CD4-positive, CD25-positive, alpha-beta regulatory T cell (primary cell): ENCODE measurements at regions not wholly inside any gene's neighbourhood (a gene's known extent, or its start where the extent isn't known, plus 50 kb on each side); places are given as distances from the start of the nearest gene placed in this dataset.

ENCODE experiments used
- ATAC-seq, 2 donors: fragments of 150-1000 bp; cut with Tn5 transposase; one replicate each; pipeline ENCODE4 v1.10.0; 2021; ENCODE audit warnings: low read depth in 2 of 2, moderate number of reproducible peaks in 2 of 2, moderate library complexity in 1 of 2
- DNase-seq, 3 donors: peaks; one replicate each; pipeline versions ENCODE4 v3.0.0 to v3.0.0-alpha.2; 2012 to 2022; ENCODE audit warnings: mixed read lengths in 1 of 3
- H3K27ac ChIP-seq: one replicate; pipeline ENCODE4 v1.7.0; 2013; ENCODE audit warnings: mild to moderate bottlenecking, low read length; ENCODE audit not compliant: insufficient read depth, poor library complexity, severe bottlenecking
- H3K27me3 ChIP-seq: one replicate; pipeline ENCODE4 v1.7.0; 2013; ENCODE audit warnings: low read length; ENCODE audit not compliant: control insufficient read depth, insufficient read depth
- H3K36me3 ChIP-seq: one replicate; pipeline ENCODE4 v1.7.0; 2013; ENCODE audit warnings: mild to moderate bottlenecking, low read length, moderate library complexity; ENCODE audit not compliant: control insufficient read depth, insufficient read depth
- H3K4me1 ChIP-seq: 2 replicates; pipeline ENCODE4 v1.7.0; 2013; ENCODE audit warnings: mild to moderate bottlenecking, low read length; ENCODE audit not compliant: insufficient read depth, control insufficient read depth, poor library complexity, severe bottlenecking
- H3K4me3 ChIP-seq: one replicate; pipeline ENCODE4 v1.7.0; 2013; ENCODE audit warnings: low read depth, mild to moderate bottlenecking, low read length, moderate library complexity
- H3K9me3 ChIP-seq, 2 experiments: 1 replicate in 1 of 2; 2 replicates in 1 of 2; pipeline ENCODE4 v1.7.0; 2013; ENCODE audit warnings: low read length in 2 of 2, mild to moderate bottlenecking in 1 of 2, moderate library complexity in 1 of 2; ENCODE audit not compliant: control insufficient read depth in 2 of 2
- H3K27ac Mint-ChIP-seq, 3 donors: one replicate each; pipeline ENCODE4 v1.8.0; 2020 to 2022; ENCODE audit warnings: mild to moderate bottlenecking in 3 of 3, mixed read lengths in 3 of 3, moderate library complexity in 2 of 3
- H3K27me3 Mint-ChIP-seq: one replicate; pipeline ENCODE4 v1.8.0; 2022; ENCODE audit warnings: mild to moderate bottlenecking, mixed read lengths
- H3K36me3 Mint-ChIP-seq: one replicate; pipeline ENCODE4 v1.8.0; 2020; ENCODE audit warnings: mixed read lengths
- H3K4me1 Mint-ChIP-seq, 4 donors: one replicate each; pipeline ENCODE4 v1.8.0; 2020 to 2022; ENCODE audit warnings: mixed read lengths in 4 of 4, mild to moderate bottlenecking in 1 of 4
- H3K4me3 Mint-ChIP-seq, 4 donors: one replicate each; pipeline ENCODE4 v1.8.0; 2020 to 2022; ENCODE audit warnings: mild to moderate bottlenecking in 4 of 4, mixed read lengths in 4 of 4, moderate library complexity in 3 of 4
- H3K9me3 Mint-ChIP-seq, 7 donors: one replicate each; pipeline ENCODE4 v1.8.0; 2020 to 2022; ENCODE audit warnings: mixed read lengths in 7 of 7, mild to moderate bottlenecking in 3 of 7, moderate library complexity in 2 of 7

DNA sequence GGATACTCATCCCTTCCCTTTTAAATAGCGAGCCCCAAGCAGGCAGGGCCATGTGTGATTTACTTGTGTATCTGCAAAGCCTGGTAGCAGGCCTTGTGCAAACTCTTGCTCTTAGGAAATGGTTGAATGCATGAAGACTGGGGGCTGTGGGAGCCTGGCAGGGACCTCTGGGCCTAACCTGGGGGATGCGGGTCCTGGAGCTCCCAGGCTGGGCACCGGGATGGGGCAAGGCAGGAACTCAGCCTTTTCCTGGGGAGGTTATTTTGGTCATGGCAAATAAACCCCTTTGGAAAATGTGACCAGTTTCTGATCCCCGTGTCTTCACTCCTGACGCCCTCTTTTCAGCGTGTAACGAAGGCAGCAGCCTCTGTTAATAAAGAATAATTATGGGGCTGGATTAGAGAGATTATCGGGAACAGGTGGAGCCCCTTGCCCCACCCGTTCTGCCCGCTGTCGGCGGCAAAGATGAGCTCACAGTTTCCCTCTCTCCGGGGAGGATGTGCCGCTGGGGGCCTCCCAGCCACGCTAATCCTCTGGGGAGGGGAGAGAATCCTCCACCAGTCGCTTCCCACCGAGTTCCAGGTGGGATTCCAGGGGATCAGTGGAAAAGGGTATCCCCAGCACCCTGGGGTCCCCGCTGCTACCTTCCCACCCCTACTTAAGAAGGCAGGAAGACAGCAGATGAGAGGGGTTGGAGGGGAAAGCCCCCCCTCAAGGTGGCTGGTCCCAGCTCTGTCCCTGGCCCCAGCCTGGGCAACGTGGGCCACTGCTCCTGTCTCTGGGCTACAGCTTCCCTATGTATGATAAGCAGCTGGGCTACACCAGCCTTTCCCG lies 69.7 kb upstream of the WNT4 start:
- Histone ChIP-seq H3K27me3 (no peaks in the 10 kb centered on the region), H3K36me3 (no peaks in the 10 kb centered on the region), H3K9me3 (no peaks in the 10 kb centered on the region), H3K4me1 (no peaks in the 10 kb centered on the region), H3K4me3 (no peak overlapping the region), H3K27ac (no peak overlapping the region)
- ATAC-seq, result no peak
- no peak for DNase-seq
- Mint-ChIP-seq H3K36me3 (no peaks in the 10 kb centered on the region), H3K27me3 (peaks cover 72% of the 10 kb centered on the region), H3K9me3 (peaks cover 0 to 2% (median 0%) of the 10 kb centered on the region in 7 donors), H3K4me1 (peaks cover 0 to 2% (median 0%) of the 10 kb centered on the region in 4 donors), H3K27ac (no peak overlapping the region), H3K4me3 (no peak overlapping the region)

DNA sequence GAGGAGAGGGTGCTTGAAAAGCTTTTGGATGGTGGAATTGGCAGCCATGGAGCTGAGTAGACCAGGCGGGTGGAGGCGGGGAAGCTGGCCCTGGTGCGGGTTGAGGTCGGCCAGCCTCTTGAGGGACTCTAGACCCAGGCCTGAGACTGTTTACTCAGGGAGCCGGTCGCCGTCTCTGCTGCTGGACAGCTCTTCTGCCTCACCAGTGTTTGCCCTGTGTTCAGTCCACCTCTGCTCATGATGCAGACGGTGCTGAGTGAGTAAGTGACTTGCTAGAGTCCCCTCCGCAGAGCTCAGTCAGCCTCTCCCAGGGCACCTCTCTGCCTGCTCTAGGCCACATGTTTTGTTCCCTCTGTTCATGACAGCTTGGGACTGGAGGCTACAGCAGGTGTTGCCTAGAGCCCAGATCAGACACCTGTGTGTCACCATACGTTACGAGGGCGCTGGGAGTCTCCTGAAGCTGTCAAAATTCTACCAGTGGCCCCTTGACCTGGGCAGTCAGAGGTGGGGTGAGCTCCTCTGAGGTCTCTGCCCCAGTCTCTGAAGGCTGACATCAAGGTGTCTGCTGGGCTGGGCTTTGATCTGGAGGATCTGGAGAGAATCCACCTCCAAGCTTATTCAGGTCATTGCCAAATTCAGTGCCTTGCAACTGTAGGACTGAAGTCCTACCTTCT lies 73.5 kb upstream of the WNT4 start:
- DNase-seq (no peak), ATAC-seq (no peak)
- Mint-ChIP-seq H3K27ac (no peak overlapping the region), H3K4me3 (no peak overlapping the region), H3K4me1 (no peaks in the 10 kb centered on the region), H3K27me3 (peaks cover 44% of the 10 kb centered on the region), H3K9me3 (no peaks in the 10 kb centered on the region), H3K36me3 (no peaks in the 10 kb centered on the region)
- no peaks in the 10 kb centered on the region for H3K9me3 ChIP-seq
- H3K4me1 ChIP-seq, result no peaks in the 10 kb centered on the region
- no peaks in the 10 kb centered on the region for H3K36me3 ChIP-seq
- no peak overlapping the region for H3K27ac ChIP-seq
- no peaks in the 10 kb centered on the region for H3K27me3 ChIP-seq
- H3K4me3 ChIP-seq, result no peak overlapping the region

DNA sequence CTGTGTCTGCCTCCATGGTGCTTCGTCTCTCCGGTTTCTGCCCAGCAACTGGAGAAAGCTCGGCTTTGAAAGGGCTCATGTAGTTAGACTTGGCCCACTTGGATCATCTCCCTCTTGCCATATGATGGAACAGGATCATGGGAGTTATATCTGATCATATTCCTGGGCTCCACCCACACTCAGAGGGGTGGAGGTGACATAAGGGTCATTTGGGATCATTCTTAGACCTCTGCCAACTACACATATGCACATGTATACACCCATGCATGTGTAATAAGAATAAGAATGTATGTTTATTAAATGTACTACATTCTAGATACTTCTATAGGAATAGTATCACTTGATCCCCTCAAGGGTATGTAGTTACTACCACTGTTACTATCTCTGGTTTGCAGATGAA lies 74.1 kb upstream of the WNT4 start:
- Histone ChIP-seq H3K9me3 (no peaks in the 10 kb centered on the region), H3K27me3 (no peaks in the 10 kb centered on the region), H3K4me1 (no peaks in the 10 kb centered on the region), H3K27ac (no peak overlapping the region), H3K36me3 (no peaks in the 10 kb centered on the region), H3K4me3 (no peak overlapping the region)
- DNase-seq (no peak), ATAC-seq (no peak)
- Mint-ChIP-seq H3K9me3 (no peaks in the 10 kb centered on the region), H3K4me1 (no peaks in the 10 kb centered on the region), H3K27ac (no peak overlapping the region), H3K4me3 (no peak overlapping the region), H3K36me3 (no peaks in the 10 kb centered on the region), H3K27me3 (peaks cover 38% of the 10 kb centered on the region)

DNA sequence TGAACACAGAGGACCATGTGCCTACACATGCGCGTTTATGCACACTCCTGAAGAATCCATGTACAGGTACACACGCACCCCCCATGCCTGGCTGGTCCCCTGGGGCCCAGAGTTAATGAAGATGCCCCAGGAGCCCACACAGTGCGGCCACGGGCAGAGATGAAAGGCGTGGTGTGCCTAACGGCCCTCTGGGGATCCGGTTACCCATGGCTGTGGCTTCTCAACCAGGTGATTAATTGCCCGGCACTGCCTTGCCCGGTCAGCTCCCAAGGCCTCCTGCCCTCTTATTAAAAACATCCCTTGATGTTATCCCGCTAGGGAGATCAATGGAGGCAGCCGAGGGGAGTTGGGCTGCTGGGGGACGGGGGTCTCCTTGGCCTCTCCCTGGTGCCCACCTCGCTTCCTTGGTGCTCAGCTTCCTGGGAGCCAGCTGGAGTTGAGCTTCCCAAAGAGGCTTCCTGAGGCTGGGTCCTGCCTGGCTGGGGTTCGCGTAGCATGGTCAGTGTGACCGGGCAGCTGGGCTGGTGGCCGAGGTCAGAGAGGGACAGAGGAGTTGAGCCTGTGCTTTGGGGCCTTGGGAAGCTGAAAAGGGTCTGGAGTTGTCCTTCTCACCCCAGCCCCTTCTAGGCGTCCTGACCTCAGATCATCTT lies 75.0 kb upstream of the WNT4 start:
- peak overlapping the region in 1 of 3 donors; percentile 9 for H3K27ac Mint-ChIP-seq
- Histone ChIP-seq H3K4me1 (no peaks in the 10 kb centered on the region), H3K27ac (no peak overlapping the region), H3K27me3 (no peaks in the 10 kb centered on the region), H3K36me3 (no peaks in the 10 kb centered on the region), H3K4me3 (no peak overlapping the region), H3K9me3 (no peaks in the 10 kb centered on the region)
- no peak for ATAC-seq
- H3K27me3 Mint-ChIP-seq, result peaks cover 30% of the 10 kb centered on the region
- H3K4me3 Mint-ChIP-seq, result no peak overlapping the region
- no peaks in the 10 kb centered on the region for H3K4me1 Mint-ChIP-seq
- no peaks in the 10 kb centered on the region for H3K36me3 Mint-ChIP-seq
- no peak for DNase-seq
- no peaks in the 10 kb centered on the region for H3K9me3 Mint-ChIP-seq

DNA sequence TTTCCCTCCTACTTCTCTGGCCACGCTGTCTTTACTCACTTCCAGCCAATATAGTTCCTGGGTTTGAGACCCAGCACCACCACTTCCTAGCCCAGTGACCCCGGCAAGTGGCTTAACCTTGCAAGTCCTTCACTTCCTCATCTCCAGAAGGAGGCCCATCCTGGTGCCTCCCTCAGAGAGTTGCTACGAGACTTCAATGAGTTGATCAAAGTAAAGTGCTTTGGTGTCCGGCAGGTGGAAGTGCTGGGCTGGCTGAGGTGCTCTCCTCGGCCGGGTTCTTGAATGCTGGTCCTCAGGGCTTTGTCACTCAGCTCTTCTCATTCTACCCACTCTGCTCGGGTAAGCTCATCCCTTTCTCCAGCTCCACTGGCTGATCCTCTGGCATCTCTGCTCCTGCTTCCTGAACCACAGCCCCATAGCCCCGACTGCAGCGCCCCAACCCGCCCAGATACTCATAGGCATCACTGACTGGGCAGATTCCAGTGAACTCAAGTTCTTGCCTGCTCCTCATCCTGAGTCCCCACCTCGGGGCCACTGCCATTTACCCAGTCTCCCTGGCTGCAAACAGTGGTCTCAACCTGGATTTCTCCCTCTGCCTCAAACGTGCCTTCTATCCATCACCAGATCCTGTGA lies 75.8 kb upstream of the WNT4 start:
- DNase-seq (no peak), ATAC-seq (no peak)
- Histone ChIP-seq H3K27me3 (no peaks in the 10 kb centered on the region), H3K36me3 (no peaks in the 10 kb centered on the region), H3K4me1 (no peaks in the 10 kb centered on the region), H3K4me3 (no peak overlapping the region), H3K9me3 (no peaks in the 10 kb centered on the region), H3K27ac (no peak overlapping the region)
- H3K4me1 Mint-ChIP-seq, result no peaks in the 10 kb centered on the region
- H3K9me3 Mint-ChIP-seq, result no peaks in the 10 kb centered on the region
- no peak overlapping the region for H3K4me3 Mint-ChIP-seq
- H3K27ac Mint-ChIP-seq, result no peak overlapping the region
- H3K27me3 Mint-ChIP-seq, result peaks cover 27% of the 10 kb centered on the region
- no peaks in the 10 kb centered on the region for H3K36me3 Mint-ChIP-seq

DNA sequence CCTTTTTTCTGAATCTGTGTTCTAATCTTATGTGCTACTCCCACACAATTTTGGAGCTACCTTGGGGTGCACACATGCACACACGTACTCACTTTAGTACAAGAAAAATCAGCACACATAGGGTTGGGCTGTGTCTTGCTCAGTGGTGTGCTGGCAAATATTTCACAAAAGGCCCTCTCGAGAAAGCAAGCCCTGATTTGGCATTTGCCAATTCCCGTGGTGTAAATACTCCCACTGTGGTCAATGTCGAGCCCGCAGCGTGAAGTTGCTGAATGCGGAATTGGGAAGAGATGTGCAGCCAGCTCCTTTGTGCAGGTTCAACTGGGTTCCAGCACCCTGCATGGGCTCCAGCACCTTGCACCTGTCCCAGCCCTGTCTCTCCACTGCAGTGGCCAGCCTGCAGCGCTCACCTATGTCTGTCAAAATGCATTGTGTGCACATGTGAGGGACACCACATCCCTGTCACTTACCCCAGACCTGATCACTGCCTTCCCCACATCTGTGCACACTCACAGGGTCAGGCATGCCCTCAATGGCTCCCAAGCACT lies 78.4 kb upstream of the WNT4 start:
- Mint-ChIP-seq H3K36me3 (no peaks in the 10 kb centered on the region), H3K27ac (no peak overlapping the region), H3K4me1 (no peaks in the 10 kb centered on the region), H3K27me3 (peaks cover 17% of the 10 kb centered on the region), H3K9me3 (peaks cover 0 to 3% (median 0%) of the 10 kb centered on the region in 7 donors), H3K4me3 (no peak overlapping the region)
- no peaks in the 10 kb centered on the region for H3K9me3 ChIP-seq
- no peak overlapping the region for H3K27ac ChIP-seq
- H3K27me3 ChIP-seq, result no peaks in the 10 kb centered on the region
- ATAC-seq (no peak), DNase-seq (no peak)
- H3K4me1 ChIP-seq, result no peaks in the 10 kb centered on the region
- H3K4me3 ChIP-seq, result no peak overlapping the region
- no peaks in the 10 kb centered on the region for H3K36me3 ChIP-seq

DNA sequence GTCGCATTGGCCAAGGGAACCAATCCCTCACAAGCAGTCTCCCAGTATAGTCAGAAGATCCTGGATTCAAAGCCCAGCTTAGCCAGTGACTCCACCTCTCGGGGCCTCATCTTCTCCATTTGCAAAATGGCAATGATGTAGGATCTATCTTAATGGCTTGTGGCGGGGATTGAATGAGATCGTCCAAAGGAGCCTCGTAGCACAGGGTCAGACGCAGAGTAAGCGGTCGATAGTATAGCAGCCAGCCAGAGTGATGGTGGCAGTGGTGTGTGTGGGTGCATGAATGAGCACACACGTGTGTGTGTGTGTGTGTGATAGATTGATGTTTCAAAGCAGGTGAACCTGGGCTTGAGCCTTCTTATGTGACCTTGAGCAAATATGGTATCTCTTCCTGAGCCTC lies 79.8 kb upstream of the WNT4 start:
- H3K36me3 Mint-ChIP-seq, result no peaks in the 10 kb centered on the region
- H3K27ac ChIP-seq, result no peak overlapping the region
- H3K4me3 Mint-ChIP-seq, result peak overlapping the region in 1 of 4 donors; percentile 29
- H3K9me3 ChIP-seq, result no peaks in the 10 kb centered on the region
- ATAC-seq (no peak), DNase-seq (no peak)
- H3K4me3 ChIP-seq, result no peak overlapping the region
- H3K4me1 ChIP-seq, result no peaks in the 10 kb centered on the region
- H3K27me3 Mint-ChIP-seq, result peaks cover 17% of the 10 kb centered on the region
- H3K4me1 Mint-ChIP-seq, result no peaks in the 10 kb centered on the region
- H3K9me3 Mint-ChIP-seq, result peaks cover 0 to 3% (median 0%) of the 10 kb centered on the region in 7 donors
- no peaks in the 10 kb centered on the region for H3K36me3 ChIP-seq
- H3K27ac Mint-ChIP-seq, result peak overlapping the region in 1 of 3 donors; percentile 78
- H3K27me3 ChIP-seq, result no peaks in the 10 kb centered on the region
